Progenitor cell of endocrine pancreas (in vitro differentiated cells): ENCODE measurements at regions not wholly inside any gene's neighbourhood (a gene's known extent, or its start where the extent isn't known, plus 50 kb on each side); places are given as distances from the start of the nearest gene placed in this dataset.

Experiments
- DNase-seq: peaks from one replicate; pipeline ENCODE4 v3.0.0; 2021; ENCODE audit warnings: low spot score; ENCODE audit not compliant: unreplicated experiment
- H3K27ac Mint-ChIP-seq: 2 replicates; pipeline ENCODE4 v1.8.0; 2021; ENCODE audit warnings: mild to moderate bottlenecking, moderate library complexity, mixed read lengths
- H3K27me3 Mint-ChIP-seq: 2 replicates; pipeline ENCODE4 v1.8.0; 2021; ENCODE audit warnings: mixed read lengths
- H3K36me3 Mint-ChIP-seq: 2 replicates; pipeline ENCODE4 v1.8.0; 2022; ENCODE audit warnings: mixed read lengths; ENCODE audit not compliant: insufficient read depth
- H3K4me1 Mint-ChIP-seq: 2 replicates; pipeline ENCODE4 v1.8.0; 2021; ENCODE audit warnings: low read depth, mixed read lengths
- H3K4me3 Mint-ChIP-seq: 2 replicates; pipeline ENCODE4 v1.8.0; 2021; ENCODE audit warnings: low read depth, mild to moderate bottlenecking, moderate library complexity, mixed read lengths
- H3K9me3 Mint-ChIP-seq: 2 replicates; pipeline ENCODE4 v1.8.0; 2021; ENCODE audit warnings: low read depth, mixed read lengths
- CTCF ChIP-seq: fragments of 200-600 bp; sonication (generic); IDR thresholded peaks from one replicate; pipeline ENCODE4 v1.5.0; 2021; ENCODE audit warnings: antibody characterized with exemption, mild to moderate bottlenecking; ENCODE audit not compliant: unreplicated experiment

GRCh38 chrX:87078231-87078630, 439.4 kb upstream of the KLHL4 start:
- Mint-ChIP-seq H3K4me3 (no peak overlapping the region), H3K27ac (no peak overlapping the region), H3K36me3 (no peaks in the 10 kb centered on the region), H3K4me1 (no peaks in the 10 kb centered on the region), H3K9me3 (peaks cover 3% of the 10 kb centered on the region), H3K27me3 (no peaks in the 10 kb centered on the region)
- DNase-seq: no peak
- TF ChIP-seq CTCF: no peak

- DNase-seq: no peak
- no peaks in the 10 kb centered on the region for H3K36me3 Mint-ChIP-seq
- H3K4me1 Mint-ChIP-seq: no peaks in the 10 kb centered on the region
- H3K9me3 Mint-ChIP-seq: peaks cover 3% of the 10 kb centered on the region
- no peak for TF ChIP-seq CTCF
- H3K27me3 Mint-ChIP-seq: no peaks in the 10 kb centered on the region
- H3K4me3 Mint-ChIP-seq: no peak overlapping the region
- H3K27ac Mint-ChIP-seq: no peak overlapping the region
These were observed 419.1 kb upstream of the KLHL4 start for GRCh38 chrX:87098477-87098876.

GRCh38 chrX:87105131-87105530, 412.5 kb upstream of the KLHL4 start:
- no peak for TF ChIP-seq CTCF
- H3K4me1 Mint-ChIP-seq: no peaks in the 10 kb centered on the region
- H3K27me3 Mint-ChIP-seq: no peaks in the 10 kb centered on the region
- no peak overlapping the region for H3K4me3 Mint-ChIP-seq
- H3K36me3 Mint-ChIP-seq: no peaks in the 10 kb centered on the region
- peaks cover 4% of the 10 kb centered on the region for H3K9me3 Mint-ChIP-seq
- no peak overlapping the region for H3K27ac Mint-ChIP-seq
- no peak for DNase-seq

GRCh38 chrX:87110142-87110541, 407.5 kb upstream of the KLHL4 start:
- peaks cover 16% of the 10 kb centered on the region for H3K9me3 Mint-ChIP-seq
- H3K4me3 Mint-ChIP-seq: no peak overlapping the region
- H3K4me1 Mint-ChIP-seq: no peaks in the 10 kb centered on the region
- H3K27me3 Mint-ChIP-seq: no peaks in the 10 kb centered on the region
- DNase-seq: no peak
- no peak for TF ChIP-seq CTCF
- H3K27ac Mint-ChIP-seq: no peak overlapping the region
- H3K36me3 Mint-ChIP-seq: no peaks in the 10 kb centered on the region

GRCh38 chrX:87140800-87141483, 376.7 kb upstream of the KLHL4 start:
- Mint-ChIP-seq H3K9me3 (no peaks in the 10 kb centered on the region), H3K27ac (no peak overlapping the region), H3K27me3 (no peaks in the 10 kb centered on the region), H3K36me3 (no peaks in the 10 kb centered on the region), H3K4me1 (no peaks in the 10 kb centered on the region), H3K4me3 (no peak overlapping the region)
- TF ChIP-seq CTCF: no peak
- no peak for DNase-seq
